HG02973 (cell line): ENCODE measurements at regions not wholly inside any gene's neighbourhood (a gene's known extent, or its start where the extent isn't known, plus 50 kb on each side); places are given as distances from the start of the nearest gene placed in this dataset.

ENCODE experiments used
- ATAC-seq: cut with Tn5 transposase; IDR thresholded peaks from one replicate; pipeline ENCODE4 v1.9.1; 2021; ENCODE audit warnings: moderate library complexity; ENCODE audit not compliant: unreplicated experiment

- ATAC-seq = no peak
These were observed 257.8 kb downstream of the COX7C start for GRCh38 chr5:86875539-86875938.

- ATAC-seq = no peak
These were observed 260.5 kb downstream of the COX7C start for GRCh38 chr5:86878250-86878649.

- no peak for ATAC-seq
These were observed 261.3 kb downstream of the COX7C start for GRCh38 chr5:86879086-86879485.

- ATAC-seq = no peak
These were observed 262.6 kb downstream of the COX7C start for GRCh38 chr5:86880344-86880743.

GRCh38 chr5:86880785-86881492 is 263.2 kb downstream of the COX7C start:
- peak; percentile 95 for ATAC-seq

- ATAC-seq = no peak
These were observed 263.9 kb downstream of the COX7C start for GRCh38 chr5:86881493-86882090.

GRCh38 chr5:86884608-86885007 is 266.9 kb downstream of the COX7C start:
- ATAC-seq = no peak

- ATAC-seq = no peak
These were observed 267.3 kb downstream of the COX7C start for GRCh38 chr5:86885011-86885410.

GRCh38 chr5:86885489-86886230 is 267.9 kb downstream of the COX7C start:
- no peak for ATAC-seq

- ATAC-seq = no peak
These were observed 272.6 kb downstream of the COX7C start for GRCh38 chr5:86890375-86890774.

GRCh38 chr5:86894056-86894455 is 276.3 kb downstream of the COX7C start:
- no peak for ATAC-seq

GRCh38 chr5:86896916-86897315 is 279.2 kb downstream of the COX7C start:
- ATAC-seq = no peak

GRCh38 chr5:86909418-86910295 is 291.9 kb downstream of the COX7C start:
- ATAC-seq = no peak

GRCh38 chr5:86917117-86917579 is 299.4 kb downstream of the COX7C start:
- no peak for ATAC-seq

- no peak for ATAC-seq
These were observed 300.5 kb downstream of the COX7C start for GRCh38 chr5:86918246-86918645.

GRCh38 chr5:86926033-86926432 is 308.3 kb downstream of the COX7C start:
- ATAC-seq = no peak

GRCh38 chr5:86929123-86929766 is 311.5 kb downstream of the COX7C start:
- no peak for ATAC-seq

- ATAC-seq = no peak
These were observed 315.9 kb upstream of the RASA1 start for GRCh38 chr5:86951761-86952160.

GRCh38 chr5:86964889-86965288 is 302.8 kb upstream of the RASA1 start:
- ATAC-seq = no peak

GRCh38 chr5:86968301-86968753 is 299.4 kb upstream of the RASA1 start:
- no peak for ATAC-seq
